HG03060 (cell line): ENCODE measurements at regions not wholly inside any gene's neighbourhood (a gene's known extent, or its start where the extent isn't known, plus 50 kb on each side); places are given as distances from the start of the nearest gene placed in this dataset.
"Not testable (repeated sequence)": the region's sequence is repeated elsewhere in the genome, so short reads cannot be mapped to it uniquely, and the experiment has no call there.

Experiments
- ATAC-seq: cut with Tn5 transposase; IDR thresholded peaks from one replicate; pipeline ENCODE4 v1.9.1; 2021; ENCODE audit warnings: low read depth, moderate number of reproducible peaks; ENCODE audit not compliant: unreplicated experiment

DNA sequence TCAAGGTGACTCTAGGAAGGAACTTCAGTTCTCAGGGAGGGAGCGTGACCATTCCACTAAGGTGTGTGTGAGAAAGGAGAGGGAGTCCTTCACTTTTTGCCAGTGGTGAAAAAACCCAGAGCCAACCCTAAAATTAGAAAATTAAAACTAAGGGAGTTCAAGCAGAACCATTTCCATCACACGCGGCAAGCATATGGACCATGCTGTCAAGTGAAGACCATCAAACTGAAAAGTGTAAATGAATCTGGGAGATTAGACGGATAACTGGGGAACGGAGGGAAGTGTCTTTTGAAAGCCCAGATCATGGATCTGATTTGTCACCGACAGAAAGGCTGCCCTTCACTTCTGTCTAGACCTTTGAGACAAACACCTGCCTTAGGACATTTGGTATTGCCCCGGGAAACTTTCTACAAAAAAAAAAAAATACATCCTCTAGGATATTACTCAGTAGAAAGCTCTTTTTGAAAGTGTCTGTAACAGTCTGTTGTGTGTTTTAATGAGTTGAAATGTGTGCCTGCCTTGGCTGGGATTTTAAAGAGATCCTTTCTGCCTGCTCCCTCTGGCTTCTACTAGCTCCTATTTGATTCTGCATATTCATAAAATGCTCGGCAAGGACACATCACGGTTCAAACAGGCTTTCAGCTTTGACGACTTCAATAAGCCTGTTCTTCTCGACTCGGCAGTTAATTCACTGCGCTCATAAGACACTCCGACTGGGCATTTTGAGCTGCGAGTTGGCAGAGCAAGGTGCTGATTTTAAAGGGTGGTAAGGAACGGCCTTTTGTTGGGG lies 81.4 kb upstream of the ERCC4 start:
- ATAC-seq: no peak

DNA sequence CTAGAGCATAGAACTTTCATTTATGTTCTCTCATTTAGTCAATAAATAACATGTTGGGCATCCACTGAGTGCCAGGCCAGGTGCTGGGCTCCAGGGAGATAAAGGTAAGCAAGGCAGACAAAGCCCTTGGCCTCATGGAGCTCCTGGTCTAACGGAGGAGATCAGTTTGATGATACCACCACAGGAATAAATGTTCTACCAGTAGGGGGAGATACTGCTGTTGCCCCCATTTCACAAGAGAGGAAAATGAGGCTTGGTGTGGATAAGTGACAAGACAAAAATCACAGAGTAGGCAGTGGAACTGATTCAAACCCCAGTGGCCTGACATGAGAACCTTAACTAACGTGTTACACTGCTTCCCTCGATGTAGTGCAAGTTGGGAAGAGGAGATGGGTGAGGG lies 80.4 kb upstream of the ERCC4 start:
- ATAC-seq: no peak

DNA sequence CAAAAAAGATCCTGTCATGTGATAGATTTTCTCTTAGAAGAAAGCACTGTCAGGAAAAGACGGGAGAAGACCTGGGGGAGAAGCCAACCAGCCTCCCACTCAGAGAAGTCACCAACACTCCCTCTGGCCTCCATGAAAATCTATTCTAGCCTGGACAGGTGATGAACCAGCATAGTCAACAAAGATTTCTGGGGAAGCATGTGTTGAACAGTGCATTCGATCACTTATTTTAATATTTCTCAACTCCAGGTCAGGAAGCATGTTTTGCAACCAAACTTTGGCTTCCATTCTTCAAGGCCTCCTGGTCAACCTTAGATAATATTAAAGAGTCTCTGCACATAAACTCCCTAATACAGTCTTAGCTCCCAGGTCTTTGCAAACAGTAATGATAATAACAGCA lies 74.7 kb upstream of the ERCC4 start:
- ATAC-seq: no peak

DNA sequence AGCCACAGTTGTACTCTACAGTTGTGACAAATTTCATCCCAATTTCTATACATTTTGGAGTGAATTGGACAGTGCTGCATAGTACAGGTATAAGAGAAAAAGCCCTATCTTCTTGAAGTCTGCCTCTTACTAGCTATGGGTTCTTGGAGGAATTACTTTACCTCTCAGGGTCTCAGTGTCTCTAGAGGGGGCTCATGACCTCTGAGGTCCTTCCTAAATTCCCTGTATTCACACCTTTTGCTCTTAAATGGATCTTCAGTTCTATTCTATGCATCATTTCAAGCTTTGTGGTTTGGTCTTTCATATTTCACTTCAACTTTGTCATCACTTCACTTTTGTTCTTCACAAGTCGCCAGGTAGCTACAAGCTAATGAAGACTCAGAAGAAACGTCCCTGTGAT lies 71.2 kb upstream of the ERCC4 start:
- no peak for ATAC-seq

DNA sequence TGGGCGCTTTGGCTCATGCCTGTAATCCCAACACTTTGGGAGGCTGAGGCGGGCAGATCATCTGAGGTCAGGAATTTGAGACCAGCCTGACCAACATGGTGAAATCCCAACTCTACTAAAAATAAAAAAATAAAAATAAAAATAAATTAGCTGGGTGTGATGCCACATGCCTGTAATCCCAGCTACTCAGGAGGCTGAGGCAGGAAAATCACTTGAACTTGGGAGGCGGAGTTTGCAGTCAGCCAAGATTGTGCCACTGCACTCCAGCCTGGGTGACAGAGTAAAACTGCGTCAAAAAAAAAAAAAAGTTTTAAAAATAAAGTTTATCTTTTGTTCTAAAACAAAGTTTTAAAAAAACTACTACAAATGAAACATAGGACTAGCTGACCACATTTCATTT lies 69.8 kb upstream of the ERCC4 start:
- not testable (repeated sequence) for ATAC-seq

DNA sequence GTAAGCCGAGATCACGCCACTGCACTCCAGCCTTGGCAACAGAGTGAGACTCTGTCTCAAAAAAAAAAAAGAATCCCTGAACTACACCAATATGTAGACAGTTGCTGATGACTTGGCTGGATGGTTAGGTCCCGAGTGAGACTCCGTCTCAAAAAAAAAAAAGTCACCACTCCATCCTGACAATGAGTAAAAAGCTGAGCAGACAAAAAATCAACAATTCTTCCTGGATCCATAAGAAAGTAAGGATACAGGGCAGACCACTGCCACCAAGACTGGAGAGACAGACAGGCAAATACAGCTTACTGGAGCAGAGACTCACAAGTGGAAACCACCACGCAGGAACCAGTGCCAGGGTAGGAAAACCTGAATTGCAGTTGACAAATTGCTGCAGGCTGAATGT lies 67.1 kb upstream of the ERCC4 start:
- no peak for ATAC-seq

DNA sequence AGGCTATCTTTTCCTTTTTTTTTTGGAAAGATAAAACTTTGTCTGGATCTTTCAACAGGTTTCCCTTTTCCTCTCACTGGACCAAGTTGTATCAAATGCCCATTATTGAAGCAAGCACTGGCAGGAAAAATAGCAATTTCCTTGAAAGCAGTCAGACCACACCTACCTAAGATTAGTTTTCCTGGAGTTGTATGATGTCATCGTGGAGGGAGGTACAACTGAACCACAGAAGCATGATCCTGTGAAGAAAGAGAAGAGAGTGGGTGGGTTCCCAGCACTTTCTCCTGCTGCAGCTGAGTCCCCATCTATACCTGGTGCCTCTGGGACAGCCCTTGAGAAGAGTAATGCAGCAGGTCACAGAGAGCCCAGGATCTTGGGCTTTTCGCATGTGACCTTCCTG lies 63.6 kb upstream of the ERCC4 start:
- ATAC-seq: no peak

DNA sequence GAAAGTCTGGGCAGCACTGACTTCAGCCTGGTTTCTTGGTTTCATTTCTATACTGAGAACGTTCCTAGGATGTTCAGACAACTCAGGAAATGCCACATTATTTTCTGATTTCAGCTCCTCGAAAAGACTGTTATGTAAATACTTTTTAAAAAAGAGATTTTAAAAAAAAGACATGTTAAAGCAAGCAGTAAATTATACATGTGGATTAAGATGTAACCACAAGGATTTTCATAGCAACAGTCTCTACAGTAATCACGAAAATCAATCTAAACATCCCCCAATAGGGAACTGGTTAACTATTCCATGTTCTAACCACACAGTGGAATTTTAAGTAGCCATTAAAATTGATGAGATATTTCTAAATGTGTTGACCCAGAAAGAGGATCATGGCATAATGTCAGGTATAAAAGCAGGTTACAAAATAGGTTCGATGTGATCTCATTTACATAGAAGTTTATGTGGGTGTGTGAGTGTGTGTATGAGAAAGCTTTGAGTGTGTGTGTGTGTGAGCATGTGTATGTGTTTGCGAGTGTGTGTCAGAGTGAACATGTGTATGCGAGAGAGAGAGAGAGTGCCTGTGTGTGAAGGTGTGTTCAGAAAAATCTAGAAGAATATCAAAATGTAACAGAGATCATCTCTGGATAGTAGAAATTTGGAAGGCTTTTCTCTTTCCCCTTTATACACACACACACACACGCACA lies 63.0 kb upstream of the ERCC4 start:
- ATAC-seq: no peak

DNA sequence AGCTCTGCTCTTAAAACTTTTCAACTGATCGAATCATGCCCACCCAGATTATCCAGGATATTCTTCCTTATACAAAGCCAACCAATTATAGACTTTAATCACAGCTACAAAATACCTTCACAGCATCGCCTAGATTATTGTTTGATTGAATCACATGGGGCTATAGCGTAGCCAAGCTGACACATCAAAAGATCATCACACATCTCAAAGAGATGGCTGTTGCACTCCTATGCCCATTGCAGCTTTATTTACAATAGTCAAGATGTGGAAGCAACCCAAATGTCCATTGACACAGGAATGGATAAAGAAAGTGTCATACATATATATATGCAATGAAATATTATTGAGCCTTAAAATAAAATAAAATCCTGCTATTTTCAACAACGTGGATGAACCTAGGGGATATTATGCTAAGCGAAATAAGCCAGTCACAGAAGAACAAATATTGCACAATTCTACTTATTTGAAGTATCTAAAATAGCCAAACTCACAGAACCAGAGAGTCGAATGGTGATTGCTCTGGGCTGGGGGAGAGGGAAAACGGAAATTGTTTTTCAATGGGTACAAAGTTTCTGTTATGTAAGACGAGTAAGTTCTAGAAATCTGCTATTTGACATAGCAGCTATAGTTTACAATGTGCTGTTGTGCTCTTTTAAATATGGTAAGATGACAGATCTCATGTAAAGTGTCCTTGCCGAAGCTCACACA lies 60.9 kb upstream of the ERCC4 start:
- no peak for ATAC-seq

DNA sequence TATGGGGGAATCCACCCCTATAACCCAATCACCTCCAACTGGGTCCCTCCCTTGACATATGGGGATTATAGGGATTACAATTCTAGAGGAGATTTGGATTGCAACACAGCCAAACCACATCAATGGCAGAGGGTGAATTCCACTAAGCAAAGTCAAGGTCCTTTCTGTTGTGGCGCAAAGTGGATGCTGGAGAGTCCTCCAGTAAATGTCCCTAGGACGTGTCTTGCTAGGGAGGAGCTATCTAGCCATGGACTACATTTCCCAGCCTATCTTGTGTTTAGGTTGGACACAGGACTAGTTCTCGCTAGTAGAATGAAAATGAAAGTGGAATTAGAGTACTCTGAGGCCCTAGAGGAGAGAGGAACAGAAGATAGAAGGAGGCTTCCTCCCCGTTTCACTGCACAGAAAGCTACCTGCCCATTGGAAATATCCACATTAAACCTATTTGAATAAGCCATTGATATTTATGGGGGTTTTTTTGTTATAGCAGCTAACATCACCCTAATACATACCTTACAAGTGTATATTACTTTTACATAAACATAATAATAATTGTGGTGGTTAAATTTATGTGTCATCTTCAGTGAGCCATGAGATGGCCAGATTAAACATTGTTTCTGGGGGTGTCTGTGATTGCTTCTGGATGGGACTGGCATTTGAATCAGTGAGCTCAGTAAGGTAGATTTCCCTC lies 56.7 kb upstream of the ERCC4 start:
- no peak for ATAC-seq

DNA sequence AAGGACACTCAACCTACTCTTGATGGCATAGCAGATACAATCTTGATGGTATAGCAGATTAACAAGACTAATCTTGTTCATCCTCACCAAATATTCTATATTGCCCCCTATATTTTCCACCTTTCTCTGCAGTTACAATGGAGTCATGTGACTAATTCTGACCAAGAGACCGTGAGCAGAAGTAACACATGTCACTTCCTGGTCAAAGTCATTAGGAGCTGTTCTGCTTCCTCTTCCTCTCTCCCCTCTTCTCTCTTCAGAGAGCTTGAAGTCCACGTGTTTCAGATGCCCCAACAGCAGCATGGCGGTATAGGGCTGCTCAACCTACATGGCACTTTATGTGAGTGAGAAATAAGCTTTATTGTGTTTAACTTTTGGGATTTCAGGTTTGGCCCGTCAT lies 55.3 kb upstream of the ERCC4 start:
- ATAC-seq: no peak

DNA sequence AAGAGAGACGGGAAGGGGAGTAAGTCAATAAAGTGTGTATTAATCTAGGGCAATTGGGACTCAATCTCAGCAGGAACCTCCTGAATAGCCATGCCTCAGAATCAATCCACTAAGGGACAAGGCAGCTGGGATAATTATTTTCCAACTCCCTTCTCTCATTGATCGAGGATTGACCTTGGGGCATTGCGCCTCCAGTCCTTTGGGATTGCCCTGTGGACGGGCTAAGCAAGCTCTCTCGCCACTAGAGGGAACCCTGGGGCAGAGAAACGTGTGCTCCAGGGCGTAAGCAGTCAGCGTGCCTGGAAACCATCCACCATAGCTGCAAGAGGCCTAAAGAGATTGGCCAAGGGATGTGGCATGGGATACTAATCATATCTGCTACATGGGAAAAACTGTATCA lies 53.9 kb upstream of the ERCC4 start:
- ATAC-seq: no peak
